Mesendoderm (in vitro differentiated cells): ENCODE measurements at regions not wholly inside any gene's neighbourhood (a gene's known extent, or its start where the extent isn't known, plus 50 kb on each side); places are given as distances from the start of the nearest gene placed in this dataset.

Experiments
- DNase-seq: peaks from one replicate; pipeline ENCODE4 v3.0.0; 2013
- H2AK5ac ChIP-seq: 2 replicates; pipeline ENCODE4 v1.6.1; 2013; ENCODE audit warnings: low read length, inconsistent platforms
- H2BK120ac ChIP-seq: 2 replicates; pipeline ENCODE4 v1.6.1; 2013; ENCODE audit warnings: low read depth, mild to moderate bottlenecking, low read length, moderate library complexity, mixed read lengths
- H2BK15ac ChIP-seq: replicated peaks from 2 replicates; pipeline ENCODE4 v1.6.1; 2013; ENCODE audit warnings: low read depth, mild to moderate bottlenecking, moderate library complexity
- H2BK5ac ChIP-seq: 2 replicates; pipeline ENCODE4 v1.6.1; 2013; ENCODE audit warnings: low read length, inconsistent platforms
- H3K18ac ChIP-seq: 2 replicates; pipeline ENCODE4 v1.6.1; 2013; ENCODE audit warnings: mild to moderate bottlenecking, low read length, mixed read lengths
- H3K23ac ChIP-seq: one replicate; pipeline ENCODE4 v1.6.1; 2013; ENCODE audit warnings: low read length
- H3K27ac ChIP-seq: 2 replicates; pipeline ENCODE4 v1.5.1; 2013; ENCODE audit warnings: low read depth, mild to moderate bottlenecking, inconsistent platforms, low read length, moderate library complexity
- H3K27me3 ChIP-seq: 2 replicates; pipeline ENCODE4 v1.6.1; 2013; ENCODE audit warnings: low read length, control low read depth, mild to moderate bottlenecking, inconsistent platforms; ENCODE audit not compliant: insufficient read depth, poor library complexity
- H3K36me3 ChIP-seq: 2 replicates; pipeline ENCODE4 v1.6.1; 2013; ENCODE audit warnings: low read length, inconsistent platforms; ENCODE audit not compliant: control insufficient read depth, insufficient read depth
- H3K4ac ChIP-seq: one replicate; pipeline ENCODE4 v1.6.1; 2013; ENCODE audit warnings: low read depth, mild to moderate bottlenecking, low read length, moderate library complexity
- H3K4me1 ChIP-seq: 2 replicates; pipeline ENCODE4 v1.6.1; 2013; ENCODE audit warnings: low read depth, low read length, inconsistent platforms; ENCODE audit not compliant: control insufficient read depth
- H3K4me2 ChIP-seq: 2 replicates; pipeline ENCODE4 v1.6.1; 2013; ENCODE audit warnings: low read length
- H3K4me3 ChIP-seq: 2 replicates; pipeline ENCODE4 v1.5.1; 2013; ENCODE audit warnings: mild to moderate bottlenecking, low read length
- H3K56ac ChIP-seq: one replicate; pipeline ENCODE4 v1.6.1; 2013; ENCODE audit warnings: low read length
- H3K79me1 ChIP-seq: 2 replicates; pipeline ENCODE4 v1.6.1; 2013; ENCODE audit warnings: low read length, inconsistent platforms
- H3K79me2 ChIP-seq: 2 replicates; pipeline ENCODE4 v1.6.1; 2013; ENCODE audit warnings: mild to moderate bottlenecking, low read length; ENCODE audit not compliant: control insufficient read depth, insufficient read depth
- H3K9ac ChIP-seq: 2 replicates; pipeline ENCODE4 v1.6.1; 2013; ENCODE audit warnings: low read length, inconsistent platforms
- H4K5ac ChIP-seq: one replicate; pipeline ENCODE4 v1.6.1; 2013; ENCODE audit warnings: low read length
- H4K8ac ChIP-seq: one replicate; pipeline ENCODE4 v1.6.1; 2013; ENCODE audit warnings: low read depth, mild to moderate bottlenecking, control low read depth, low read length, moderate library complexity
- WGBS: extraction: QIAGEN DNeasy Blood & Tissue Kit; methylation state at CpG from one replicate; pipeline ENCODE4 v1.1.7; 2013; ENCODE audit warnings: low lambda C conversion rate, missing lambda C conversion rate; ENCODE audit not compliant: insufficient coverage; ENCODE audit errors: extremely low coverage; 5-methylcytosine and 5-hydroxymethylcytosine counted together

- no peak overlapping the region for H3K18ac ChIP-seq
- H3K79me2 ChIP-seq: no peaks in the 10 kb centered on the region
- no peak overlapping the region for H3K4ac ChIP-seq
- H3K9ac ChIP-seq: no peak overlapping the region
- H2AK5ac ChIP-seq: no peak overlapping the region
- no CpG with 5 or more reads among the region's 7 CpGs for WGBS
- H3K56ac ChIP-seq: no peak overlapping the region
- H2BK15ac ChIP-seq: no peak overlapping the region
- no peak overlapping the region for H3K23ac ChIP-seq
- no peak overlapping the region for H2BK5ac ChIP-seq
- H3K27me3 ChIP-seq: no peaks in the 10 kb centered on the region
- H2BK120ac ChIP-seq: no peak overlapping the region
- H4K8ac ChIP-seq: no peak overlapping the region
- no peak overlapping the region for H3K4me2 ChIP-seq
- peak; percentile 60 for DNase-seq
- H3K27ac ChIP-seq: no peak overlapping the region
- H3K4me1 ChIP-seq: peaks cover 4% of the 10 kb centered on the region
- H3K79me1 ChIP-seq: no peaks in the 10 kb centered on the region
- no peak overlapping the region for H4K5ac ChIP-seq
- H3K36me3 ChIP-seq: no peaks in the 10 kb centered on the region
- no peak overlapping the region for H3K4me3 ChIP-seq
Measured at GRCh38 chr14:94962166-94962575, 192.3 kb upstream of the GSC start.

GRCh38 chr14:94961386-94962165 is 191.7 kb upstream of the GSC start:
- Histone ChIP-seq H2BK15ac (no peak overlapping the region), H3K79me2 (no peaks in the 10 kb centered on the region)
- DNase-seq: no peak

GRCh38 chr14:94960285-94961001 is 190.5 kb upstream of the GSC start:
- Histone ChIP-seq H3K27ac (no peak overlapping the region), H3K23ac (no peak overlapping the region), H3K4me2 (no peak overlapping the region), H3K79me1 (no peaks in the 10 kb centered on the region), H4K5ac (no peak overlapping the region), H3K79me2 (no peaks in the 10 kb centered on the region), H2AK5ac (no peak overlapping the region), H3K56ac (no peak overlapping the region), H4K8ac (no peak overlapping the region), H3K4me1 (peaks cover 4% of the 10 kb centered on the region), H3K27me3 (no peaks in the 10 kb centered on the region), H3K9ac (no peak overlapping the region), H3K4ac (no peak overlapping the region), H3K36me3 (no peaks in the 10 kb centered on the region), H3K18ac (no peak overlapping the region), H2BK15ac (no peak overlapping the region), H2BK5ac (no peak overlapping the region), H3K4me3 (no peak overlapping the region), H2BK120ac (no peak overlapping the region)
- no CpG with 5 or more reads among the region's 9 CpGs for WGBS
- no peak for DNase-seq

More at GRCh38 chr14:94961386-94962165, 191.7 kb upstream of the GSC start:
- no peak overlapping the region for H3K4ac ChIP-seq
- H2AK5ac ChIP-seq: no peak overlapping the region
- no peaks in the 10 kb centered on the region for H3K27me3 ChIP-seq
- WGBS: no CpG with 5 or more reads among the region's 19 CpGs
- H3K4me1 ChIP-seq: peaks cover 4% of the 10 kb centered on the region
- no peak overlapping the region for H3K23ac ChIP-seq
- no peaks in the 10 kb centered on the region for H3K79me1 ChIP-seq
- no peak overlapping the region for H2BK120ac ChIP-seq
- H4K8ac ChIP-seq: no peak overlapping the region
- H3K56ac ChIP-seq: no peak overlapping the region
- H3K9ac ChIP-seq: no peak overlapping the region
- H3K4me3 ChIP-seq: no peak overlapping the region
- H2BK5ac ChIP-seq: no peak overlapping the region
- no peaks in the 10 kb centered on the region for H3K36me3 ChIP-seq
- H4K5ac ChIP-seq: no peak overlapping the region
- H3K4me2 ChIP-seq: no peak overlapping the region
- H3K27ac ChIP-seq: no peak overlapping the region
- no peak overlapping the region for H3K18ac ChIP-seq

GRCh38 chr14:94953541-94954260 is 183.8 kb upstream of the GSC start:
- no peak overlapping the region for H3K18ac ChIP-seq
- H2BK120ac ChIP-seq: no peak overlapping the region
- H3K36me3 ChIP-seq: no peaks in the 10 kb centered on the region
- no peaks in the 10 kb centered on the region for H3K27me3 ChIP-seq
- no peaks in the 10 kb centered on the region for H3K79me2 ChIP-seq
- DNase-seq: no peak
- H3K27ac ChIP-seq: no peak overlapping the region
- H3K23ac ChIP-seq: no peak overlapping the region
- H3K4me2 ChIP-seq: no peak overlapping the region
- no peak overlapping the region for H4K8ac ChIP-seq
- H3K4ac ChIP-seq: no peak overlapping the region
- no peaks in the 10 kb centered on the region for H3K4me1 ChIP-seq
- H3K4me3 ChIP-seq: no peak overlapping the region
- H3K79me1 ChIP-seq: no peaks in the 10 kb centered on the region
- H3K9ac ChIP-seq: no peak overlapping the region
- no peak overlapping the region for H2AK5ac ChIP-seq
- no peak overlapping the region for H2BK15ac ChIP-seq
- no CpG with 5 or more reads among the region's 12 CpGs for WGBS
- no peak overlapping the region for H3K56ac ChIP-seq
- H4K5ac ChIP-seq: no peak overlapping the region
- no peak overlapping the region for H2BK5ac ChIP-seq

GRCh38 chr14:94952097-94952496 is 182.2 kb upstream of the GSC start:
- Histone ChIP-seq H3K4me1 (no peaks in the 10 kb centered on the region), H3K36me3 (no peaks in the 10 kb centered on the region), H3K23ac (no peak overlapping the region), H3K79me2 (no peaks in the 10 kb centered on the region), H2AK5ac (no peak overlapping the region), H3K4me2 (no peak overlapping the region), H3K56ac (no peak overlapping the region), H4K5ac (no peak overlapping the region), H3K9ac (no peak overlapping the region), H3K4me3 (no peak overlapping the region), H3K18ac (no peak overlapping the region), H3K27ac (no peak overlapping the region), H4K8ac (no peak overlapping the region), H2BK5ac (no peak overlapping the region), H3K4ac (no peak overlapping the region), H3K27me3 (no peaks in the 10 kb centered on the region), H2BK120ac (no peak overlapping the region), H3K79me1 (no peaks in the 10 kb centered on the region), H2BK15ac (no peak overlapping the region)
- no peak for DNase-seq
- WGBS: no CpG with 5 or more reads among the region's 7 CpGs
